Hepatocyte (in vitro differentiated cells): ENCODE measurements at regions not wholly inside any gene's neighbourhood (a gene's known extent, or its start where the extent isn't known, plus 50 kb on each side); places are given as distances from the start of the nearest gene placed in this dataset.

Source experiments
- DNase-seq: peaks from one replicate; pipeline ENCODE4 v3.0.0-alpha.2; 2016; ENCODE audit warnings: low spot score
- H2AFZ ChIP-seq: fragments of 200-600 bp; sonication (generic); 2 replicates; pipeline ENCODE4 v1.6.0; 2016; ENCODE audit warnings: antibody characterized with exemption, mild to moderate bottlenecking
- H3K27ac ChIP-seq: fragments of 200-600 bp; sonication (generic); 2 replicates; pipeline ENCODE4 v1.5.1; 2016; ENCODE audit warnings: mild to moderate bottlenecking
- H3K27me3 ChIP-seq: fragments of 200-600 bp; sonication (generic); 2 replicates; pipeline ENCODE4 v1.6.1; 2016
- H3K36me3 ChIP-seq: fragments of 200-600 bp; sonication (generic); replicated peaks from 2 replicates; pipeline ENCODE4 v1.5.1; 2016; ENCODE audit warnings: low read depth; ENCODE audit not compliant: insufficient read depth
- H3K4me1 ChIP-seq: fragments of 200-600 bp; sonication (generic); 2 replicates; pipeline ENCODE4 v1.5.1; 2016; ENCODE audit warnings: mild to moderate bottlenecking, moderate library complexity; ENCODE audit not compliant: insufficient read depth
- H3K4me2 ChIP-seq: fragments of 200-600 bp; sonication (generic); 2 replicates; pipeline ENCODE4 v1.6.0; 2016
- H3K4me3 ChIP-seq: fragments of 200-600 bp; sonication (generic); 2 replicates; pipeline ENCODE4 v1.5.1; 2016; ENCODE audit warnings: mild to moderate bottlenecking
- H3K79me2 ChIP-seq: fragments of 200-600 bp; sonication (generic); 2 replicates; pipeline ENCODE4 v1.6.0; 2017; ENCODE audit warnings: mild to moderate bottlenecking
- H3K9me2 ChIP-seq: fragments of 200-600 bp; sonication (generic); replicated peaks from 2 replicates; pipeline ENCODE4 v1.6.0; 2017; ENCODE audit warnings: mild to moderate bottlenecking; ENCODE audit not compliant: insufficient read depth
- H3K9me3 ChIP-seq: fragments of 200-600 bp; sonication (generic); 2 replicates; pipeline ENCODE4 v1.5.1; 2016; ENCODE audit warnings: low read depth, mild to moderate bottlenecking
- H4K20me1 ChIP-seq: fragments of 200-600 bp; sonication (generic); 2 replicates; pipeline ENCODE4 v1.6.0; 2016; ENCODE audit warnings: mild to moderate bottlenecking; ENCODE audit not compliant: insufficient read depth, poor library complexity, severe bottlenecking
- CTCF ChIP-seq: fragments of 200-600 bp; sonication (generic); IDR thresholded peaks from 2 replicates; pipeline ENCODE4 v1.5.1; 2016; ENCODE audit warnings: antibody characterized with exemption, mild to moderate bottlenecking; ENCODE audit not compliant: poor library complexity
- EZH2 ChIP-seq: fragments of 200-600 bp; sonication (generic); IDR thresholded peaks from 2 replicates; pipeline ENCODE4 v1.6.1; 2016; ENCODE audit warnings: antibody characterized with exemption, mild to moderate bottlenecking, borderline replicate concordance
- EZH2phosphoT487 ChIP-seq: fragments of 200-600 bp; sonication (generic); IDR thresholded peaks from one replicate; pipeline ENCODE4 v1.6.1; 2018; ENCODE audit warnings: antibody characterized with exemption, mild to moderate bottlenecking, low read depth, moderate library complexity; ENCODE audit not compliant: unreplicated experiment, severe bottlenecking
- WGBS: methylation state at CpG from one replicate; pipeline ENCODE4 v1.1.6; 2016; ENCODE audit warnings: low lambda C conversion rate; ENCODE audit errors: missing lambda C conversion rate; 5-methylcytosine and 5-hydroxymethylcytosine counted together

- H3K27me3 ChIP-seq: no peaks in the 10 kb centered on the region
- no peaks in the 10 kb centered on the region for H3K36me3 ChIP-seq
- H3K4me3 ChIP-seq: no peak overlapping the region
- H3K27ac ChIP-seq: no peak overlapping the region
- WGBS: 22% methylated on average over 9 of the region's 9 CpGs
- H3K9me2 ChIP-seq: no peaks in the 10 kb centered on the region
- H3K4me1 ChIP-seq: no peaks in the 10 kb centered on the region
- H3K9me3 ChIP-seq: no peaks in the 10 kb centered on the region
- no peak for TF ChIP-seq EZH2phosphoT487
- TF ChIP-seq CTCF: no peak
- no peak for TF ChIP-seq EZH2
- H3K79me2 ChIP-seq: no peaks in the 10 kb centered on the region
- no peak overlapping the region for H2AFZ ChIP-seq
- DNase-seq: peak; percentile 13
- no peak overlapping the region for H3K4me2 ChIP-seq
- H4K20me1 ChIP-seq: no peaks in the 10 kb centered on the region
These were observed 73.9 kb upstream of the C16orf82 start for GRCh38 chr16:26992666-26993349.

GRCh38 chr16:26993511-26993910 lies 73.2 kb upstream of the C16orf82 start:
- no peak for DNase-seq
- TF ChIP-seq CTCF (no peak), EZH2 (no peak), EZH2phosphoT487 (no peak)

DNA sequence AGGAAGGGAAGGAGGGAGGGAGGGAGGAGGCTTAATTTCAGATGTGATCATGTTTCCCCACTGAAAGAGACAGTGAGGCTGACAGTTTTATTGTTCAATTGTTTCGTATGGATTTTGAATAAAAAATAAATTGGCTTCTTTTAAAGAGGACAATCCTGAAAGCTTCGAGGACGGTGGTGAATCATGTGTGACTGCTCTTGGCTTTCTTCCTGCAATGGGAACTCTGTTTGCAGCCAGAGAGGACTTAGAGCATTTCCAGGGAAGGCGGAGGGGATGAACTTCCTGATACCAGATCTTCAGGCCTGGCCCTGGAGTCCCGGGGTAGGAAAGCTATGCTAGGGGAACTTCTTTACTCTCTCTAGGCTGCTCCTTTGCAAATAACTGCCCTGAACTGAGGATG lies 72.8 kb upstream of the C16orf82 start:
- no peak for DNase-seq
- no peaks in the 10 kb centered on the region for H3K27me3 ChIP-seq
- WGBS: 37% methylated on average over 5 of the region's 5 CpGs

More at GRCh38 chr16:26993511-26993910, 73.2 kb upstream of the C16orf82 start:
- H3K27ac ChIP-seq: no peak overlapping the region
- no peaks in the 10 kb centered on the region for H4K20me1 ChIP-seq
- WGBS: 69% methylated on average over 10 of the region's 10 CpGs
- H3K9me2 ChIP-seq: no peaks in the 10 kb centered on the region
- no peak overlapping the region for H3K4me3 ChIP-seq
- H3K79me2 ChIP-seq: no peaks in the 10 kb centered on the region
- H3K27me3 ChIP-seq: no peaks in the 10 kb centered on the region
- H3K36me3 ChIP-seq: no peaks in the 10 kb centered on the region
- no peaks in the 10 kb centered on the region for H3K9me3 ChIP-seq
- H2AFZ ChIP-seq: no peak overlapping the region
- H3K4me1 ChIP-seq: no peaks in the 10 kb centered on the region
- H3K4me2 ChIP-seq: no peak overlapping the region

More for the DNA sequence above, 72.8 kb upstream of the C16orf82 start:
- Histone ChIP-seq H3K79me2 (no peaks in the 10 kb centered on the region), H3K36me3 (no peaks in the 10 kb centered on the region), H3K4me1 (no peaks in the 10 kb centered on the region), H3K9me2 (no peaks in the 10 kb centered on the region), H3K4me2 (no peak overlapping the region), H3K4me3 (no peak overlapping the region), H2AFZ (no peak overlapping the region), H3K27ac (no peak overlapping the region), H3K9me3 (no peaks in the 10 kb centered on the region), H4K20me1 (no peaks in the 10 kb centered on the region)
- no peak for TF ChIP-seq CTCF
- TF ChIP-seq EZH2phosphoT487: no peak
- TF ChIP-seq EZH2: no peak
